WTC11 (cell line): ENCODE measurements at regions not wholly inside any gene's neighbourhood (a gene's known extent, or its start where the extent isn't known, plus 50 kb on each side); places are given as distances from the start of the nearest gene placed in this dataset.

ENCODE experiments used
- ZNF317 ChIP-seq: sonication (generic); formaldehyde crosslinking; IDR thresholded peaks from 2 replicates; pipeline ENCODE4 v1.8.1; 2023; ENCODE audit warnings: low read depth, mild to moderate bottlenecking, moderate library complexity, missing genetic modification reagents, borderline replicate concordance
- ZNF423 ChIP-seq: fragments of 250-450 bp; sonication (Bioruptor Pico); IDR thresholded peaks from 2 replicates; pipeline ENCODE4 v2.1.2; 2022; ENCODE audit warnings: mild to moderate bottlenecking, moderate library complexity

DNA sequence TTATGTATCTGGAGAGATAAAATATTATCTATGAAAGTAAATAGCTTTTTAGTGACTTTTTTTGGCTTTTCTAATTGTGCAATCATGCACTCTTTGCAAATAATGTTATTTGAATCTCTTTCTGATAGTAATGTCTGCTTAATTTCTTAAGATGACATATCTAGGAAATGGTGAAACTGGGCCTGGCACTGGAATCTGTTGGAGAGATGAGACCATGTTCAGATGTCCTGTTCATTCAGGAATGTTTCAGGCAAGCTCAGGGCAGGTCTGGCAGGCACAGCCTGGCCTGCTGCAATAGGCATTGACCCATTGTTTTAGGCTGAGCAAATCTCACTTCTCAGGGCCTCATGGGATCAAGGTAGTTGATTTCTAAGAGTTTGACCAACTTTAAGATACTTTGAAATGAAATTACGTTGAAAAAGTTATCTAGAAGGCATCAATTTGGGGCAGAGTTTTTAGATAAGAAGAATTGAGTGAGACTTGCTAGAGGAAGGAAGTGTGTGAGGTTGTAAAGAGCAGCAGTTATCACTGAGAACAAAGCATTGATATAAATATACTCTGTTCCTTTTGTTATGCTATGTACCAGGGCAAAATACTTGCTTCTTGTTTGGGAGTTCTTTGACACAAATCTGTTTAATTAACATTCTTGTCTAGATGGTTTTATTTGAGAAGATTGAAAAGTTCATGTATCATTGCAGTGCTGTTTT, 133.0 kb upstream of the LEF1 start:
- no peak for TF ChIP-seq ZNF317 (CRISPR knock-in tag)
- no peak for TF ChIP-seq ZNF423 (CRISPR knock-in tag)
